CD8-positive, alpha-beta memory T cell (primary cell): ENCODE measurements at regions not wholly inside any gene's neighbourhood (a gene's known extent, or its start where the extent isn't known, plus 50 kb on each side); places are given as distances from the start of the nearest gene placed in this dataset.
"Not testable (repeated sequence)": the region's sequence is repeated elsewhere in the genome, so short reads cannot be mapped to it uniquely, and the experiment has no call there.

Source experiments
- CTCF ChIA-PET: fragments of 350-600 bp; sonication (Branson Sonifier 250); formaldehyde crosslinking; loops from one replicate; lab custom pipeline; 2021; ENCODE audit warnings: antibody characterized with exemption; lab: Charles Lee
- POLR2A ChIA-PET: fragments of 350-600 bp; sonication (Branson Sonifier 250); formaldehyde crosslinking; loops from one replicate; lab custom pipeline; 2021; ENCODE audit warnings: antibody characterized with exemption; lab: Charles Lee
- DNase-seq, 5 donors: peaks; one replicate each; pipeline versions ENCODE4 v3.0.0 to v3.0.0-alpha.2; 2020 to 2022; ENCODE audit warnings: mixed read lengths in 1 of 5
- H3K27ac ChIP-seq: one replicate; pipeline ENCODE4 v1.7.0; 2013; ENCODE audit warnings: low read depth, mild to moderate bottlenecking, low read length, moderate library complexity
- H3K27me3 ChIP-seq: 2 replicates; pipeline ENCODE4 v1.7.0; 2013; ENCODE audit warnings: low read length, mild to moderate bottlenecking; ENCODE audit not compliant: insufficient read depth, poor library complexity, severe bottlenecking
- H3K36me3 ChIP-seq: 2 replicates; pipeline ENCODE4 v1.7.0; 2013; ENCODE audit warnings: mild to moderate bottlenecking, low read length, moderate library complexity; ENCODE audit not compliant: insufficient read depth
- H3K4me1 ChIP-seq: 2 replicates; pipeline ENCODE4 v1.7.0; 2013; ENCODE audit warnings: mild to moderate bottlenecking, low read length, moderate library complexity; ENCODE audit not compliant: insufficient read depth
- H3K4me3 ChIP-seq: 2 replicates; pipeline ENCODE4 v1.7.0; 2013; ENCODE audit warnings: mild to moderate bottlenecking, low read length
- H3K9me3 ChIP-seq: 2 replicates; pipeline ENCODE4 v1.7.0; 2013; ENCODE audit warnings: mild to moderate bottlenecking, low read length
- H3K27ac Mint-ChIP-seq, 8 donors: one replicate each; pipeline ENCODE4 v1.8.0; 2020 to 2021; ENCODE audit warnings: mixed read lengths in 8 of 8, mild to moderate bottlenecking in 6 of 8, inconsistent platforms in 3 of 8, moderate library complexity in 3 of 8
- H3K27me3 Mint-ChIP-seq, 2 donors: one replicate each; pipeline ENCODE4 v1.8.0; 2020 to 2021; ENCODE audit warnings: mixed read lengths in 2 of 2, mild to moderate bottlenecking in 1 of 2, moderate library complexity in 1 of 2
- H3K36me3 Mint-ChIP-seq, 3 donors: one replicate each; pipeline ENCODE4 v1.8.0; 2020 to 2021; ENCODE audit warnings: mixed read lengths in 3 of 3, inconsistent platforms in 1 of 3, mild to moderate bottlenecking in 1 of 3
- H3K4me1 Mint-ChIP-seq, 3 donors: one replicate each; pipeline ENCODE4 v1.8.0; 2020 to 2021; ENCODE audit warnings: mixed read lengths in 3 of 3, inconsistent platforms in 1 of 3, mild to moderate bottlenecking in 1 of 3
- H3K4me3 Mint-ChIP-seq, 7 donors: one replicate each; pipeline ENCODE4 v1.8.0; 2020 to 2021; ENCODE audit warnings: mixed read lengths in 7 of 7, mild to moderate bottlenecking in 6 of 7, moderate library complexity in 4 of 7, inconsistent platforms in 2 of 7
- H3K9me3 Mint-ChIP-seq, 5 donors: one replicate each; pipeline ENCODE4 v1.8.0; 2020 to 2022; ENCODE audit warnings: mixed read lengths in 5 of 5, mild to moderate bottlenecking in 3 of 5, moderate library complexity in 2 of 5, inconsistent platforms in 1 of 5

- H3K36me3 ChIP-seq, H3K4me1 Mint-ChIP-seq, H3K36me3 Mint-ChIP-seq, H3K9me3 Mint-ChIP-seq, H3K27me3 ChIP-seq, CTCF ChIA-PET, H3K9me3 ChIP-seq, H3K4me1 ChIP-seq, H3K27ac Mint-ChIP-seq, POLR2A ChIA-PET, H3K4me3 Mint-ChIP-seq, H3K4me3 ChIP-seq, H3K27ac ChIP-seq, DNase-seq, H3K27me3 Mint-ChIP-seq: not testable (repeated sequence)
These were observed 603.8 kb downstream of the TTLL7 start for GRCh38 chr1:83395130-83395529.

- H3K4me3 ChIP-seq, H3K27ac ChIP-seq, CTCF ChIA-PET, H3K27me3 Mint-ChIP-seq, H3K36me3 Mint-ChIP-seq, H3K36me3 ChIP-seq, H3K4me1 Mint-ChIP-seq, DNase-seq, H3K4me3 Mint-ChIP-seq, H3K9me3 ChIP-seq, H3K27ac Mint-ChIP-seq, POLR2A ChIA-PET, H3K4me1 ChIP-seq, H3K27me3 ChIP-seq: not testable (repeated sequence)
- peaks cover 2 to 12% (median 4%) of the 10 kb centered on the region in 5 donors for H3K9me3 Mint-ChIP-seq
These were observed 612.0 kb downstream of the TTLL7 start for GRCh38 chr1:83386946-83387345.

DNA sequence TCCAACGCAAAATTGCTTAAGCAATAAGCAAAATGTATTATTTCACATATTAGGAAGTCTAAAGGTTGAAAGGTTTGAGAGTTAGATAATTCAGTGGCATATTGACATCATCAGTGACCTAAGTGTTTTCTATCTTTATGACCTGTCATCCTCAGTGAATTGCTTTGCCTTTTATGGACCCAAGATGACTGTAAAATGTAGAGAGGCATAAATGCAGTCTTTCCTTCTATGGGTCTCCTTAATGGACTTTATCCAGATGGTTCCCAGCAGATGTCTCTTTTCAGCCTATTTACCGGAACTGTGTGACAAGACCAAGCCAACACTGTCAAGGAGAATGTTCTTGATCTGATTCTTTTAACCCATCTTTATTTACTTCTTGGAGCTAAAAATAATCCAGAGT is 615.8 kb downstream of the TTLL7 start:
- H3K27ac ChIP-seq, H3K4me3 Mint-ChIP-seq, H3K4me1 ChIP-seq, CTCF ChIA-PET, DNase-seq, H3K9me3 ChIP-seq, H3K4me3 ChIP-seq, H3K27ac Mint-ChIP-seq, H3K27me3 Mint-ChIP-seq, H3K27me3 ChIP-seq, H3K4me1 Mint-ChIP-seq, H3K36me3 ChIP-seq, H3K9me3 Mint-ChIP-seq, POLR2A ChIA-PET, H3K36me3 Mint-ChIP-seq: not testable (repeated sequence)

DNA sequence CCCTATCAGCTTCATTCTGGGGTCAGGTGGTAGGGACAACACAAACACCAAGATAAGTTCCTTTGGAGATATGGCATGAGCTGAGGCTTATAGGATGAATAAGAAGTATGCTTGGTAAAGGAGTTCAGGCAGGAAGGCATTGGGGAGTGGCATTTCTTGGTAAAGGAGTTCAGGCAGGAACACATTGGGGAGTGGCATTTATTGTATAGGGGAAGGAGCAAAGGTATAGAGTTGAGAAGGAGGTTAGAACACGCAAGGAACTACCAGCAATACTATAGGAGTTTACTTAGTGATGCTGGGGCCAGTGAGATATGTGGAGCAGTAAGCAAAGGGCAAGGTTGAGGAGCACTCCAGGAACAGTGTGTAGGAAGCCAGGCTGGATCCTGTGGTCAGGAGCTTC is 625.9 kb downstream of the TTLL7 start:
- DNase-seq, H3K4me1 Mint-ChIP-seq, H3K27ac ChIP-seq, H3K27me3 Mint-ChIP-seq, H3K9me3 ChIP-seq, POLR2A ChIA-PET, H3K4me3 ChIP-seq, H3K4me1 ChIP-seq, H3K4me3 Mint-ChIP-seq, H3K36me3 Mint-ChIP-seq, H3K9me3 Mint-ChIP-seq, CTCF ChIA-PET, H3K36me3 ChIP-seq, H3K27me3 ChIP-seq, H3K27ac Mint-ChIP-seq: not testable (repeated sequence)

DNA sequence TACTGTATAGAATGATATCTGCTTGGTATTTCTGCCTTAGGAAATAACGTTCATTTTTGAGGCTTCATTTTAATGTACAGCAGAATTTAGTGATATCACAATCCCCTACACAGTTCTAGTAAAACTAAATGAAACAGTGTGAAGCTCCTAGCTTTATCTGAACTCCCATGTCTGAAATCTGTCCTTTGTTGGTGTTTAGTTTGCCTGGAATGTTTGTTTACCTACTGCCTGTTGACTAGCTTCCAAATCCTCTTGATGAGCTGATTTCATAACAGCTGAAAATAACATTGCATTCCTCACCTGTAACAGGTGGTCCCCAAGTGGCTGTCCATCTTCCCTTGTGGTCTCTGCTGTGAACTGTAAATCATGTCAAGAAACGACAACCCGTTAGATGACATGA is 629.1 kb downstream of the TTLL7 start:
- H3K36me3 Mint-ChIP-seq, H3K9me3 ChIP-seq, H3K27ac ChIP-seq, H3K4me1 ChIP-seq, H3K36me3 ChIP-seq, CTCF ChIA-PET, DNase-seq, H3K27me3 ChIP-seq, H3K9me3 Mint-ChIP-seq, H3K4me1 Mint-ChIP-seq, H3K27me3 Mint-ChIP-seq, H3K27ac Mint-ChIP-seq, H3K4me3 ChIP-seq, H3K4me3 Mint-ChIP-seq, POLR2A ChIA-PET: not testable (repeated sequence)

- H3K4me3 ChIP-seq, DNase-seq, H3K27me3 Mint-ChIP-seq, H3K4me1 ChIP-seq, H3K27ac Mint-ChIP-seq, POLR2A ChIA-PET, H3K9me3 Mint-ChIP-seq, H3K27ac ChIP-seq, H3K4me1 Mint-ChIP-seq, CTCF ChIA-PET, H3K36me3 Mint-ChIP-seq, H3K36me3 ChIP-seq, H3K27me3 ChIP-seq, H3K9me3 ChIP-seq, H3K4me3 Mint-ChIP-seq: not testable (repeated sequence)
These were observed 633.6 kb downstream of the TTLL7 start for GRCh38 chr1:83365320-83365719.

DNA sequence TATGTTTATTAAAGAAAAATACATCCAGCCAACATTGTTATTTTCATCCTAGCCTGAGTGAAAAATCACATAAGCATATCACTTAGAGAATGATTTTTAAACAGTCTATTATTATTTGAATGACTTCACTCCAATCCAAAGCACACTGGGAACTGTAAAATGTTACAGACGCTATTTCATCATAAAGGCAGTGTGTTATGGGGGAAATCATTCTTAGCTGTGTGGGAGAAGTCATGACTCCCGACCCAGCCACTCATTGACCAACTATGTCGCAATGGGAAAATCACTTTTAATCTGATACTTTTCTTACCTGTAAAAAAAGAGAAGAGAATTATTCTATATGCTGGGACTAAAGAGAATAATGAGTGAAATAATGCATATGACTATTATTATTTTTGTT is 653.6 kb downstream of the TTLL7 start:
- CTCF ChIA-PET, H3K4me1 Mint-ChIP-seq, H3K36me3 Mint-ChIP-seq: not testable (repeated sequence)

DNA sequence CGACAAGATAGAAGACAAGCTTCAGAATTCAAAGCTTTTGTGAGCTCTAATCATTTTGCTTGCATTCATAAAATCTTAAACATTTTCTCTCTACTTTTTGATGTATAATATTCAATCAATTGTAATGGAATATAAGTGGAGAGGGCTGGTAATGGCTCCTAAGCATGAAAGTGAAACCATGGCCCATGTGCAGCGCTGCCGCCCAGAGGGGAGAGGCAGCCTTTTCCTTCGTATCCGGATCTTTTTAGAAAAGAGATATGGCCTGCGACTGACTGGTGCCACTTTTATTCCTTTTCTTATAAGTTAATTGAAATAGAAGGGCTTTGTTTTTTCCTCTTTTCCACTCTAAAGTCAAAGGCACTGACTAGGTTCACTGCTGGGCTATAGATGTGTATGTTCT is 655.2 kb downstream of the TTLL7 start:
- H3K4me1 Mint-ChIP-seq, H3K4me3 ChIP-seq, DNase-seq, H3K36me3 Mint-ChIP-seq, H3K27me3 ChIP-seq, POLR2A ChIA-PET, H3K27me3 Mint-ChIP-seq, H3K9me3 ChIP-seq, H3K27ac Mint-ChIP-seq, H3K9me3 Mint-ChIP-seq, H3K4me1 ChIP-seq, H3K36me3 ChIP-seq, CTCF ChIA-PET, H3K27ac ChIP-seq: not testable (repeated sequence)
- peak overlapping the region in 1 of 7 donors; percentile 53 for H3K4me3 Mint-ChIP-seq

More for the DNA sequence above, 653.6 kb downstream of the TTLL7 start:
- H3K36me3 ChIP-seq, DNase-seq, H3K9me3 Mint-ChIP-seq, H3K9me3 ChIP-seq, H3K4me1 ChIP-seq, H3K27me3 ChIP-seq, H3K27ac Mint-ChIP-seq, H3K4me3 ChIP-seq, POLR2A ChIA-PET, H3K27me3 Mint-ChIP-seq, H3K4me3 Mint-ChIP-seq, H3K27ac ChIP-seq: not testable (repeated sequence)

- H3K36me3 Mint-ChIP-seq, H3K36me3 ChIP-seq, H3K4me3 Mint-ChIP-seq, DNase-seq, H3K4me1 Mint-ChIP-seq, H3K9me3 Mint-ChIP-seq, H3K9me3 ChIP-seq, H3K27ac Mint-ChIP-seq, H3K4me3 ChIP-seq, POLR2A ChIA-PET, CTCF ChIA-PET, H3K27me3 ChIP-seq, H3K27ac ChIP-seq, H3K27me3 Mint-ChIP-seq, H3K4me1 ChIP-seq: not testable (repeated sequence)
These were observed 655.9 kb downstream of the TTLL7 start for GRCh38 chr1:83342995-83343394.
